GM18867 (cell line): ENCODE measurements at regions not wholly inside any gene's neighbourhood (a gene's known extent, or its start where the extent isn't known, plus 50 kb on each side); places are given as distances from the start of the nearest gene placed in this dataset.
"Not testable (repeated sequence)": the region's sequence is repeated elsewhere in the genome, so short reads cannot be mapped to it uniquely, and the experiment has no call there.

ENCODE experiments used
- ATAC-seq: cut with Tn5 transposase; IDR thresholded peaks from one replicate; pipeline ENCODE4 v1.9.1; 2021; ENCODE audit warnings: mild to moderate bottlenecking, moderate library complexity; ENCODE audit not compliant: unreplicated experiment

- ATAC-seq: no peak
Observed at GRCh38 chr3:40745381-40746106, 220.8 kb downstream of the ZNF621 start.

- ATAC-seq: no peak
Observed at GRCh38 chr3:40751666-40752065, 226.9 kb downstream of the ZNF621 start.

- ATAC-seq: no peak
Observed at GRCh38 chr3:40752492-40752891, 227.7 kb downstream of the ZNF621 start.

DNA sequence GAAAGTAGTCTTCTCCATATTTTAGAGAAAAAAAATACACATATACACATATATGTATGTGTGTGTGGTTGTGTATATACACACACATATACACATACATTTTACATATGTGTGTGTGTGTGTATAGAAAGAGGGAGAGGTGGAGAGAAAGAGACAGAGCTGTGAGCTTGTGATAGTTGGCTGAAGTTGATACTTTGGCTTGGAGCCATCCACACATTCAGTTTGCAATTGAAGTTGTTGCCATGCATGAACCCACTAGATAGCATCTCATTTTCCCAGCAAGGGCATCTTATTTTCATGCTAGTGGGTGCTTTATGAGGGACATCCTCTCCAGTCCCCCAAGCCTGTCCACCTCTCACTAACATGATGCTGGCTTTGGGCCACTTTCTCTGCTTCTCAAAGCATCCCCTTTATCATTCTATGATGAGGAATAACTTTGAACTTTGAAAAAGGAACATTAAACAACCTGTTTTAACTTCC is 228.6 kb downstream of the ZNF621 start:
- ATAC-seq: no peak

DNA sequence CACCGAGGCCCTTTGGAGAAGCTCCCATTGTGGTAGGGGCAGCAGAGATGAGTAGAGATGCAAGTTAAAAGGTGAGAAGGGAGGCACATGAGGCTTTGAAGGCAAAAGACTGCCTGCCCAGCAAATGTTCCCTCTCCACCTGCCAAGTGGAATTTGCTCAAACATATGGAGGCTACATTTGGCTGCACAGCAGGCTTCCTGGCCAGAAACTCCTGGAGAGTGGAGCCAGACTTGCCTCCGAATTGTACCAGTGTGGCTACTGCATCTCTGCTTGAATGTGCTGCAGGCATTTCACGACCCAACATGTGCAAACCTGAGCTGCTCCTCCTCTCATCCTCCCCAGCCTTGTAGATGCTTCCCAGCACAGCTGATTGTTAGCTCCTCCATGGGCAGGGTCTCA is 229.2 kb downstream of the ZNF621 start:
- ATAC-seq: no peak

DNA sequence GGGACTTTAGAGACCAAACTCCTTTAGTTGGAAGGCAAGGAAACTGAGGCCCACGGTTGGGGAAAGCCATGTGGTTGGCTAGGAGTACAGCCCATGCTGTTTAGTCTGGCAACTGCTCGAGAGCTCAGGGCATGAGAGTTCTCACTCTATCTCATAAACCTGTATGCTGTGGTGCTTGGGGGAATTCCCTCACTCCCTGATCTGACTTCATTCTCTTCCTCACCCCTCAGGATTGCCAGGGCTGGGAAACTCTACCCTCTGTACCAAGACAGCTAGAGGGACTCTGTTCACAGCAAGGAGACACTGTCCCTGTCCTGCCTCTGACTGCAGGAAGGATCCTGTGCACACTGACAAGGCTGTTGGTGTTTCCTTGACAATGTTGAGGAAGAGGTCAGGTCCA is 230.2 kb downstream of the ZNF621 start:
- ATAC-seq: no peak

- no peak for ATAC-seq
Observed at GRCh38 chr3:40756500-40756899, 231.7 kb downstream of the ZNF621 start.

- ATAC-seq: not testable (repeated sequence)
Observed at GRCh38 chr3:40762771-40763170, 238.0 kb downstream of the ZNF621 start.

DNA sequence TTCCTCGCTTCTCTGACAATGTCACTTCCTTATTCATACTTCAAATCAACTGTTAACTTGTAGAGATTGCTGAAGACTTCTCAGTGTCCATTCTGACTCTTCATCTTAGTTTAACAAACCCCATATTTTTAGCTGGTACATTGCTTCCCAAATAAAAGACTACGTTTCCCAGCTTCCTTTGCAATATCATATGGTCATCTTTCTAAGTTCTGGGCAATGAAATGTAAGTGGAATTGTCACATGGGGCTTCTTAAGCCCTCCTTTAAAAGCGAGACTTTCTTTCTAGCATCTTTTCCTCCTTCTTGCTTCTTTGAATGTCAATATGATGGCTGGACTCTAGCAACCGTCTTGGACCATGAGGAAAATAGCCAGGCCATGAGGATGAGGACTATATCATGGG is 239.0 kb downstream of the ZNF621 start:
- no peak for ATAC-seq

GRCh38 chr3:40764747-40765146 is 240.0 kb downstream of the ZNF621 start:
- no peak for ATAC-seq

DNA sequence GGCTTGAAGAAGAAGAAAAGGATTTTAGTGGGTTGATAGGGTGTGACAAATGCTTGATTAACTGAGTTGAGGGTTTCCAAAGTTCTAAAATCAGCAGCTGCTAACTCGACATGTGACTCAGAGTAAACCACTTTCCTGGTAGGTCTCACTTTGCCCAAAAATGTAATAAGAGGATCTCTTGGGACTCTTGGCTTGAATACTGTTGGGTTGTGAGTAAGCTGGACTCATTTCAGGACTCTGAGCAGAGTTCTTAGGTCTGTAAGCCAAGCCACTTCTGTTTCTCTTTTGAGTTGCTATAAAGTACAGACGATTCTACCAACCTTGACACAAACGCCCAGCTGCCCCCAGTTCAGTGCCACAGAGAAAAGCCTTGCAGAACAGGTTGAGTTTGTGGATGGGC is 241.1 kb downstream of the ZNF621 start:
- ATAC-seq: peak; percentile 53

DNA sequence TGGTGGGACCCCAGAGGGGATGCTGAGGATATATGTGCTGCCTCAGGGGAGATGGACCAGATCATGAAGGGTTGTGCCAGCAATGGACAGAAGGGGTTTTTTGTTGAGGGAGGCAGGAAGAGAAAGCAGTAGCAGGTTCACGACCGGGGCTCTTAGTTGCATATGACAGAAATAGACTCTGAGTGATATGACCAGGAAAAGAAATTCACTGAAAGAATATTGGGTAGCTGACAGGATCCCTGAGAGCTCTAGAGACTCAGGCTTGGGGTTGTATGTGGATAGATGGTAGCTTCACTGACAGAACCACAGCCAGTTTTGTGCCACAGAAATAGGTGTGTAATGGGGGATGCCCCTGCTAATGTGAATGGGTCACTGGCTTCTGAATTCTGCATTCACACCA is 241.6 kb downstream of the ZNF621 start:
- ATAC-seq: peak; percentile 14

- ATAC-seq: no peak
Observed at GRCh38 chr3:40768046-40768445, 243.3 kb downstream of the ZNF621 start.

GRCh38 chr3:40768536-40768935 is 243.8 kb downstream of the ZNF621 start:
- no peak for ATAC-seq

DNA sequence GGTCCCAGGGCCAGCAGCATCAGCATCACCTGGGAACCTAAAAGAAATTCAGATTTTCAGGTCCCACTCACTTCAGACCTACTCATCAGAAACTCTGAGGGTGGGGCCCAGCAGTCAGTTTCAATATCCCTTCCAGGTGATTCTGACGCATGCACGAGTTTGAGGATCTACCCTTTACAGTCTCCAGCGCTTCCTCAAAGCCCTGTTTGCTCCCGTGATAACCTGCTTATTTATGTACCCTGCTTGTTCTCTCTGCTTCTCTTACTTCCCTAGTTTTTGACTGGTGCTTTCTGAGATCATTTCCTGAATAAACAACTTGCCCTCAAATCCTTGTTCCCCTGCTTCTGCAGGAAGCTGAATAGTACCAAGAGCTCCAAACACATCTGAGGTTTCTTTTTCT is 245.3 kb downstream of the ZNF621 start:
- ATAC-seq: no peak

DNA sequence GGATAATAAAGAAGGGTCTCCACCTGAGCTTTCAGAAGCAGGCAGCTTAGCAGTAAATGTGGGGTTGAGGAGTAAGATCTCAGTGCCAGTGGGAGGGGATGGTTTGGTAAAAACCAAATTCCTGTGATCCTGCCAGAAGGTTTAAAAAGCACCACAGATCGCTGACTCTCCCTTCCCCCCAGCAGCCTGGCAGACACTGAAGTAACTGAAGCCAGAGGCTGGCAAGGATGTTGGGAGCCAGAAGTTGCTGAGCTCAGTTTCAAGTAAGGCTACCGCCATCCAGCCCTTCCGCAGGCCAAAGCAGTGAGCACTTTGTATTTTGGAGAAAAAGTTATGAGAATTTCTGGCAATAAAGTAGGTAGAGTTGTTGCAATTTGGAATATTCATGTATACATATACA is 246.4 kb downstream of the ZNF621 start:
- ATAC-seq: no peak

GRCh38 chr3:40779039-40779438 is 254.3 kb downstream of the ZNF621 start:
- no peak for ATAC-seq

DNA sequence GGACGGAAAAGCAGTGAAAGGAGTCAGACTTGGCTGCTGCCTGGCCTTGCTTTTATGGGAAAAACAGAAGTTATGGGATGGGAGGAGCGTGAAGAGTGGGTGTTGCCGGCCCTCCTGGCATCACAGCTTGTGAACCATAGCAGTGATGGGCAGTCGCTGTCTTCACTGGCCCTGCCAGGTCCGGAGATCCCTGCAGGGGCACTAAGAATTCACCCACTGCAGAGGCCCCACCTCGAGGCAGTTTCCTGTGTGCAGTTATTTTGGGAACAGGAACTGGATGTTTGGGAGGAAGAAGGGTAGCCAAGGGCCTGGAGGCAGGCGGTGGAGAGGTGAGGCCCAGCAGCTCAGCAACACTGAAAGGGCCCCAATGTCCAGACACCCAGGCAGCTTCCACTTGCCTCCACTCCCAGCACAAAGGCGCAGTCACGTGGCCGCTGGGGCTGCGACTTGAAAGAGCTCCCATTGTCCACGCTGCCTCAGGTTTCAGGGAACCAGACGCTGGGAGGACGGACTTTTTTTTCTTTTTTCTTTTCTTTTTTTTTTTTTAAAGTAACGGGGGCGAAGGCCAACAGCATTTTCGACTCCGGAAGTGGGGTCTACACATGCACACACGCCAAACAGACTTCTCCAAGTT is 255.6 kb downstream of the ZNF621 start:
- ATAC-seq: no peak

GRCh38 chr3:40780925-40781406 is 256.2 kb downstream of the ZNF621 start:
- no peak for ATAC-seq

DNA sequence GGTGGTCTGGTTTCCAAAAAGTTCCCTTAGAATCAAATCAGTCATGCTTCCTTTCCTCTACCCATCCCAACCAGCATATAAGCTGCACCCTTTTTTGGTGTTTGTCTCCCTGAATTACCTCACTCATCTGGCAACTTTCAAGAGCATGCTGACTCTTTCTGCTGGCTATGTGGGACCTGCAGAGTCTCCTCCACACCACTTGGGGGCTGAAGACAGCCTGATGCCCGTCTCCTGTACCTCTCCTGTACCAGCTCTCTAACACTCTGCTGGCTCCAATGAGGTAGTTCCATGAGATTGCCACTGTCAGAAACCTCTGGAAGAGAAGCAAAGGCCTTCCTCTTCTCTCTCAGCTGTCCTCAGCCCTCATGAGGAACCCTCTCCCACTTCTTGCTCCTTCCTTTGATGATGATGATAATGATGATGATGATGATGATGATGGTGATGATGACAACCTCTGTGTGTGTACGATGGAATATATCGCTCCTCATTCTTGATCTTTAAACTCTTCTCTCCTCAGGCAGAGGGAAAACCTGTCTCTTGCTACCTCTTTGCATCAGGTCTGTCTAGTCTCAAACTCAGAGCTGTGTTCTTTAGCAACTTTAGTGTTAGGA is 257.5 kb downstream of the ZNF621 start:
- no peak for ATAC-seq

DNA sequence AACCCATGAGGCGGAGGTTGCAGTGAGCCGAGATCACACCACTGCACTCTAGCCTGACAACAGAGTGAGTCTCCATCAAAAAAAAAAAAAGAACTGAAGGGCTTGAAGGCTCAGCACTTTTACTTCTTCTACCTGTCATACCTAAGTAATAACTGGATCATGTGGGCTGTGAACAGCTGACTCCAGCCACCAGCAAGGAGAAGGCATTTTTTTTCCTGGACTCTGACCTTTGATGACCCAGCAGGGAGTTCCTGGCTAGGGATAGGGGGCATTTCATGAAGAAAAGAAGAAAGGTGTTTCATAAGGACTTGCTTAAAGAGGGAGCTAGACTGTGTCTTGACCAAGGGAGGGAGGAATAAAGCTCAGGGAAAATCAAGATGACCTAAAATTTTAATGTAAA is 266.0 kb downstream of the ZNF621 start:
- ATAC-seq: no peak

GRCh38 chr3:40793730-40794129 is 269.0 kb downstream of the ZNF621 start:
- no peak for ATAC-seq
